GM21825 (cell line): ENCODE measurements at regions not wholly inside any gene's neighbourhood (a gene's known extent, or its start where the extent isn't known, plus 50 kb on each side); places are given as distances from the start of the nearest gene placed in this dataset.

Experiments
- ATAC-seq: cut with Tn5 transposase; IDR thresholded peaks from one replicate; pipeline ENCODE4 v1.9.1; 2021; ENCODE audit warnings: mild to moderate bottlenecking, moderate library complexity; ENCODE audit not compliant: unreplicated experiment

DNA sequence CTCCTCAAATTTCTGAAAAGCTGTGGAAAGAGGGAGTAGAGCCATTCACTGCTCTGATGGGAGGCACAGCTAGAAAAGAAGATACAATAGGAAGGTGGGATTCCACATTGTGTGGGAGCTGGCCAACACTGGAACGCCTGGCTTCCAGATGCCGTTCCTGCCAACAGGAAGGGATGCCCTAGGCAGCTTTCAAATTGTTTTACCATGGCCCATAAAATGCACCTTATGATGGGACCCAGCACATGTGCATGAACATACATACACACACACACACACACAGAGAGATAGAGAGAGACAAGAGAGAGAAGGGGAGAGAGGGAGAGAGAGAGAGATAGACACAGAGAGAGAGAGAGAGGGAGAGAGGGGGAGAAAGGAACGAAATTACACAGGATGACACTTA, 86.1 kb upstream of the BZW1 start:
- no peak for ATAC-seq

DNA sequence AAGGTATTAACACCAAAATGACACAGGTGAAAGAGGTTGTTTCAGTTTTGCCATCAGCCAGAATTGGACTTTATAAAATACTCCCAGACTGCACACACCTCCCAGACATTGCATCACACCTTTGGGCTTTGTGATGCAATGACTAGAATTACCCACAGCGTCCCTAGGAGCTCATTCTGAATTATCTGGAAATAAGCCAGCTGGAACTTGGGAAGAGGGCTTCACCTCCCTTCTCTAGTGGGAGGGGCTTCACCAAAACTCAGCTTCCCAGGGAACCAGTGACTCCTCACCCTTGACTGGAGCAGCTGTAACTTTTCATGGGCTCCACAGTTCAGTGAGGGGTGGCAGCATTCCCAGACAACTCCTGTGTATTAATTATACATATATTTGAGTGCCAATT, 83.1 kb upstream of the BZW1 start:
- no peak for ATAC-seq

DNA sequence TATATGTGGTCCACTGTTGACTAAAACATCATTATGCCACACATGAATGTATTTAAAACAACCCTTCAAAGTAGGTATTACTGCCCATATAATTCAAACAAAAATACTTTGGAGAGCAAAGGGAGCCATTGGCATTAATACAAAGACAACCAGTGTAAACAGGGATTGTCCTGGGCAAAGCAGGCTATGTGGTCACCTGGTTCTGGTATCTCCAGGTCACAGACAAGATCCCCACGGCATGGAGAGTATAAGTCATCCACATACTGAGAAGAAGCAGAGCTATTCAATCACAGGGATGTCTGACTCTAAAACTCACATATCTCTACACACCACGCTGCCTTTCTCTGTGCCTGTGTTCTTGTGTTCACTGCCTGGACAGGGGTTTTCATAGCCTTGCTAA, 81.4 kb upstream of the BZW1 start:
- ATAC-seq = no peak

DNA sequence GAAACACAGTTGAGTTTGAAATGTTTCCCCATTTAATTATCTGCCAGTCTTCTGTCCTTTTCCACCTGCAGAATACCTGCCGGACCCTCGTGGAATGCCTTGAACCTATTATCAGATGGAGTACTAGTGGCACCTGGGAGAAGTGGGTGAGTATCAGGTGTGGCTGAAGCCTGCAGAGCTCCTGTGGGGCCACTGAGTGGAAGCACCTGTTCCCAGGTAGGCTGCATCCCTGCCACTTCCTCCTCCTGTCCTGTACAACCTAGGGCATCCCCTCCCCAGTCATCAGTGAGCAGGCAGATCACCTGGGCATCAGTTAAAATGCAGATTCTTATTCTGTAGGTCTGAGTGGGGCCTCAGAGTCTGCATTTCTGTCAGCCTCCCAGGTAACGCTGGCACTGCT, 80.8 kb upstream of the BZW1 start:
- no peak for ATAC-seq

DNA sequence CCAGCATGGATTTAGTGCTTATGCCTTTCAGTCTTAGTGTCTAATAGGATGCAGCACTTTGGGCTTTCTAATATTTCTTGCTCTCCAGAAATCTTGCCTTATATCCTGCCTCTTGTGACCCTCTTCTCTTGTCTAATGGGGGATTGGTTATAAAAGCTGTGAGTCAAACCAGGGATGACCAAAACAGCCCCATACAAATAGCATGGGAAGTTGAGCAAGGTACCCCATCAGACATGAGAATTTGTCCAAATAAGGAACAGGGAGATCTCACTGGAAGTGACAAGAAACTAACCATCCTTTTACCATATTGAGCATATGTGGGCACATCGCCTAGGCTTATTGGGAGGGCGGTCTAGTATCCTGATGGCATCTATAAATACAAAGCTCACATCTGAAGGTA, 78.8 kb upstream of the BZW1 start:
- ATAC-seq = no peak

DNA sequence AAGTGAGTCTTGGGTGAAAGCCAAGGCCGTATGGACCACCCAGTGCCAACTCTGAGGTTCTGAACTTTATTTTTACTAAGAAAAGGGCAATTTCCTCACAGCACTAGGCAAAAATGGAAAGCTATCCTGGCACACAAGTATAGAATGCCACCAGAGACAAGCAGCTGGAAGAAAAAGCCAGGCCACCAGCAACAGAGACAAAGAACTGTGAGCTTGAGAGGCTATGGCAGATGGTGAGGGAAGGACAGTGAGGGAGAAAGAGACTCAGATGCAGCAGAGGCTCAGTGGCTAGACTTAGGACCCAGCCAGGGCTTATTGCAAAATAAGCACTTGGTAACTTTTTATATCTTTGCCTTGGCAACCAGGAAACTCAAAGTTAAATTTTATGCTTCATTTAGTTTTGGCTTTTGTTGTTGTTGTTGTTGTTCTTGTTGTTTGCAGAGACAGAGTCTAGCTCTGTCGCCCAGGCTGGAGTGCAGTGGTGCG, 78.0 kb upstream of the BZW1 start:
- no peak for ATAC-seq

DNA sequence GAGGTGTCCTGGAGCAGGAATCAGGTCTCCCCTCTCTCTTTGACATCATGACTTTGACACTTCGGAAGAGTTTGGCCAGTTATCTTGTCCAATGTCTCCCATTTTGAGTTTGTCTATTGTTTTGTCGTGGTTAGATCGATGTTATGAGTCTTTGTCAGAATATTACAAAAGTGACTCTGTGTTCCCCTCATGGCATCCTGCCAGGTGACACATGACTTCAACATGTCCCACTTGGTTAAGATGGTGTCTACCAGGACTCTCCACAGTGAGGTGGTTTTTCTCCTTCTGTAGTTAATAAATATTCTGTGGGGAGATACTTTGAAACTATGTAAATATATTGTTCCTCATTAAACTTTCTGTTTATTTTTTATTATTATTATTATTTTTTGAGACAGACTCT, 76.6 kb upstream of the BZW1 start:
- no peak for ATAC-seq

DNA sequence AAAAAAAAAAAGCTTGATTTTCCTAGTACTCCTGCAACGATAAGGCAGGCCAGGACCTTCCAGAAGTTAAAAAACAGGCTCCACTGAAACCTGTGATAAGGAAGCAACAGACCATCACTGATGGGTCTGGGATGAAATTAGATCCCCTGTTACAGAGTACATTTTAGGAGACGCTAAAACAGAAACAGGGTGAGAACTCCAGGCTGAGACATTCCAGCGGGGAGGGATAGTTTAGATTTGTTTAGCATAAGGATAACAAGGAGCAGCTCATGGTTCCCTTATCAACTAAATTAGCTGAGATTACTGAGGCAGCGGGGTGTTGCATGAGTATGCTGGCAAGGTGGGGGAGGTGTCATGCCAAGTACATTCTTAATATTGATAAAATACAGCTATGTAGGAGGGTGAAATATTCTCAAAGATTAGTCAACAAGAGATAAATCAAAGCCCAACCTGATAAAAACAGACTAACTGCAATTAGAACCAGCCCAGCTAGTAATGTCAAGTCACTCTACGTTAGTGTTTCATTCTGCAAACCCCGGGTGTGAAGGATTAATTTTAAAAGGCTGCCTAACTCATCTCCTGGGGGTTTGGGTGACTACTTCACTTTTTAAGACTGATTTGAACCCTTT, 75.0 kb upstream of the BZW1 start:
- no peak for ATAC-seq

DNA sequence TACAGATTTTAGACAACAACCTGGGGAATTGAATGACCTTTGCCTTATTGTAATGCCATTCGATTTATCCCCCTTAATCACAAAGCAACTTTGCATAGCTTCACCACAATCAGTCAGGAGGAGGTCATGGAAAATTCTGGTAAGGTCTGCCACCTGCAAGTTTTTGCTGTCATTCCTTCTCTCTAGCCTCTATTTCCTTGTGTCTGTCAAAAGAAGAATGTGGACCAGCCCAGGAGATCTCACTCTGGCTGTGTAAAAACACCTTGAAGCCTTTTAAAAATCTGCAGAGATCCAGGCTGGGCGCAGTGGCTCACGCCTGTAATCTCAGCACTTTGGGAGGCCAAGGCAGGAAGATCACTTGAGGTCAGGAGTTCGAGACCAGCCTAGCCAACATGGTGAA, 74.1 kb upstream of the BZW1 start:
- ATAC-seq = no peak

DNA sequence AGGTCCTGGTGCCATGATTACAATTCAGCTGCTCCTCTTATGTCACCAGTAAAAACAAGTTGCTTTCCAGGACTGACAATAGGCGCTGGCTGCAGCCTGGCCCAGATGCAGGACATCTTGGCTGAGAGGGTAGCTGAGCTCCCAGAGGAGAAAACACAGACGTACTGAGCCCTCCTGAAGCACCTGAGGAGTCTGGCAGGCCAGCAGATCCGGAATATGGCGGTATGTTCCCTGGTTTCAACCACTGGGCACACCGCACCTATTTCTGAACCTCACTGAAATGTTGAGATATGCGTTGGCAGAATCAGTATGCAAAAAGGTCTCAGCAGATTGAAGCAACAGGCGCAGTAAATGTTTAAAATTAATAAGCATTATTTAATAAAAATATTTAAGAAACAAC, 73.1 kb upstream of the BZW1 start:
- no peak for ATAC-seq

DNA sequence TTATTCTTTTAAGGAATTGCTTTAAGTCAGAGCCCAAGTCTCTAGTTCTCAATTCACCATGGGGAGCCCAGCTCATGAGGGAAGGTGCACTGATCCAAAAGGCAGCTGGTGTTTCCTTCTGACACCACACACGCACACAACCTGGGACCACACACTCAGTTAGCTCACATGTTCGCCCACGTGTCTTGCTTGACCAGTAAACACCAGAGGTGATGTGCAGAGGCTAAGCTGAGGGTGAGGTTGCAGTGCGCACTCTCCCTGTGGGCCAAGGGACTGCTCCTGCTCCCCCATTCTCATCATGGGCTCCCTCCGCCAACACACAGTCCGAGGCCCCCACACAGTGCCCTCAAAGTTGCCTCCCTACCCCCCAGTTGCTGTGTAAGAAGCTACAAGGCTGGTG, 70.8 kb upstream of the BZW1 start:
- ATAC-seq = no peak

DNA sequence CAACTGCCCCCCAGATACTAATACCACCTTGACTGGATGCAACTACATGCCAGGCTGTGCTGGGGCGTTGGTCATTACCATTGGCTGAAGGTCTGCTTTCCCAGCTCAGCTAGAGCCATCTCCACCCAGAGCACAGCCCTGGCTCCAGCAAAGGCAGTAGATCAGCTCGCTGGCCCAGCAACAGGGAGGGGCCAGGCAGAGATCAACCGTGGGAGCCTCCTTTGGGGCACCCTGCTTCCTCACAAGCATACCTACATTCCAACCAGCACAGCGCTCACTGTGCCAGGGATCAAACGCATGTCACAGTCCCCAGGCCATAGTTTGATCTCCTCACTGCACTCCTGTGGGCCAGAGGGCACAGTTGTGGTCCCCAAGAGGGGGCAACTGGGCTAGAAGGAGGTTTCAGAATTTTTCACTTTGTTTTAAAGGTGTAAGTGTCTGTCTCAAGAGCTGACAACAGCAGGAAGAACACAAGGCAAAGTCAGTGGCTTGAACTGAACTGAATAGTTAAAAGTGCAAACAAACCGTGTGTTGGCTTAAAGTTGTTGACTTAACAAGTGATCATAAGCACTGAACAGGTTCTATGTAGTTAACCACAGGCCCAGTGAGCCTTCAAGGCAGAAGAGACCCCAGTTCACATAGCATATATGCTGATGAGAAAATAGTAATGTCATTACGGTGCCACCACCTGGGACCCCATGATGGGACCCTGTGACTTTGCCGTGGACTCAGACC, 70.1 kb upstream of the BZW1 start:
- no peak for ATAC-seq

DNA sequence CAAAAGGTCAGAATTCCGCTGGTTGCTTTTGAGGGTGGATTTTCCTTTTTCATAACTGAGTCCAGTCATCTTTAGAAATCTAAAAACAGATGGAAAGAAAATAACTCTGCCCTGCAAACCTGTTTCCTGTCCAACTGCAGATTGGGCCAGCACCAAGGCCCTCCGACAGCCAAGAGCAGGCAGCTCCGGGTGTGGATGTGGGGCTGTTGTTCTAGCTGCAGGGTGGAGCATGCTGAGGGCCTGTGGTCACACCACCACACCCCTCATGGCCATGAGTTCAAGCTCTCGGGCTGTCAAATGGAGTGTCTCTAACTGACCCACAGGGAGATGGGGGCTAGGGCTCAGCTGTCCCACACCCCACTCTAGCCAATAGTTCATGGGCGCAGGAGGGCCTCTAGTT, 69.3 kb upstream of the BZW1 start:
- ATAC-seq = no peak

DNA sequence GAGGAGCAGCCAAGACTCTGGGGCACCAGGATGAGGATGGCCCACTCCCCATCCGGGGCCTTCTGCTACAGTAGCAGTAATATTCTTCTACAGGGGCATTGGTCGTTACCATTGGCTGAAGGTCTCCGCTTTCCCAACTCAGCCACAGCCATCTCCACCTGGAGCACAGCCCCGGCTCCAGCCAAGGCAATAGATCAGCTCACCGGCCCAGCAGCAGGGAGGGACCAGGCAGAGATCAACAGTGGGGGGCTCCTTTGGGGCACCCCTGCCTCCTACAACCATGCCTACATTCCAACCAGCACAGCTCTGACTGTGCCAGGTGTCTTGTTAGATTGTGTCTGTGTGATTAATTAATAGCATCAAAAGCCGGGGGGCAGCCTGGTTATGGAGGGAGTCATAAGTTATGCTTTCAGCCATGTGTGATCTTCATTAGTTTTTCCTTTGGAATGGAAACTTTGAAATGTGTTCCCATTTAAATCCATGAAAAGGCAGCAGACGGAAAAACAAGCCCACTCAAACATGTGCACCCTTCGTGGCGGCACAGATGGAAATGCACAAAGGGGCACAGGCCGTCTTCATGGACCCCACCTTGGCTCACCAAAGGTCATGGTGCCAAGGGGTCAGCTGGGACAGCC, 68.6 kb upstream of the BZW1 start:
- ATAC-seq = no peak

DNA sequence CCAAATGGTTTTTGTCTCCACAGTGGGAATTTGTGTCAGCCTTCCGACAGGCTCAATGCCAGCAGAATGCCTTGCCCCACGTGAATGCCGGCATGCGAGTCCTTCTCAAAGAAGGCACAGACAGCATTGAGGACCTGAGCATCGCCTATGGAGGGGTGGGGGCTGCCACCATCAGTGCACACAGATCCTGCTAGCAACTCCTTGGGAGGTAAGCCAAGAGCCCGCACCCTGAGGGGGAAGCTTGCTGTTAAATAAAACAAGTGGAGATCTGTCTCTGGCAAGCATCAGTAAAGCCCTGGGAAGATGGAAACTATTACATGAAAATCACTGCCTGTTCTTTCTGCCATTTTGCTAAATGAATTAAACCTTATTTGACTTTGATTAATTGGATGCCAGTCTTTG, 67.5 kb upstream of the BZW1 start:
- no peak for ATAC-seq

DNA sequence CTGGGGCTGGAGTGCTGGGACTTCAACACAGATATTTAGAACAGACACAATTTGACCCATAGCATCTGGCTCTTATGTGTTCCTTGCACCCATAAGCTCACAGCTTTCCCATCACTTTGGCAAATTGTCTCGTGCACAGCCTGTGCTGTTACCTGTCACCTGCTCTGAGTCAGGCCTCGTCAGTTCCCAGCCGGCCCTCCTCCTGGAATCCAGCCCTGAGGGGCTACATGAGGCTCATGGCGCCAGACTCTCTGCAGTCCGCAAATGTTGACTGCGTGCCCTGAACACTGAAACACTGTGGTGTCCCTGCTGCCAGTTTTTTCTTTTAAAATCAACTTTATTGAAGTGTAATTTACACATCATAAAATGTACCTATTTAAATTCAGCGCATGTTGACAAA, 65.4 kb upstream of the BZW1 start:
- ATAC-seq = no peak

DNA sequence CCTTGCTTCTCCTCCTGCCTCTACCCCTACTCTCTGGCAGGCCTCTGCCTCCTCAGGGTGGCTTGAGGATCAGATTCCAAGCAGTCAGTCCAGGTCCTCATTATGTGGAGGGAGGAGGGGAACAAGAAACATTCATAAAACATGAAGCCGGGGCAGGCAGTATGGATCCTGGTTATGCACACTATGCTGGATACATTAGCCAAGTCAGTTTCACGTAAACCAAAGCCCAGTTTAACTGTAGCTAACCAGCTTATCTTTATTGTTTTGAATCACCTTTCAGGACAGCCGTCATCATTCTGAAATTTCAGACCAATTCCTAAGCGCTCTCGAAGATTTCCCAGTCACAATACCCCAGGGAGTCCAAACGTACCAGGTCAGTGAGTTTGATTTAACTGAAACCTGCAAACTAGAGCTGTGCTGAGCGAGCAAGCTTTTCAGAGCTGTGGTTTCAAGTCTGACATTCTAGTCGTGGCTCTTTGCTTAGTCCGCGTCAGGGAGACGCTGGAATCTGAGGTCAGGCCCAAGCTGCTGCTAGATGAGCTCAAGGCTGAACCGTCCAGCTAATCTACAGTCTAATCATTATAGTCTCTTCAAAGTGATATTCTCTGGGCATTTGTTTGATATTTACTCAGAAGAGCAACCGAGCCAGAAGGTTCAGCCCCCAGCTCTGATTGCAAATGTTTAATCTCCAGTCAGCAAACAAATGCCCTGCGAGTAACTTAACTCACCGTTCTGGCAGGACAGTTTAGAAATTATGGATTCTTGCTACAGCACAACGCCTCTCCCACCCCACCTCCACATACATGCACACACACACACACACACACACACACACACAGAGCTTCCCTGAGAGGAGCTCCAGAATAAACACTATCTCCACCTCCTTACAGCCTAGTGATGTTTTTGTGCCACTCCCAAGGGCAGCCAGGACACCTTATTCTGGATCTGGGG, 63.8 kb upstream of the BZW1 start:
- no peak for ATAC-seq

DNA sequence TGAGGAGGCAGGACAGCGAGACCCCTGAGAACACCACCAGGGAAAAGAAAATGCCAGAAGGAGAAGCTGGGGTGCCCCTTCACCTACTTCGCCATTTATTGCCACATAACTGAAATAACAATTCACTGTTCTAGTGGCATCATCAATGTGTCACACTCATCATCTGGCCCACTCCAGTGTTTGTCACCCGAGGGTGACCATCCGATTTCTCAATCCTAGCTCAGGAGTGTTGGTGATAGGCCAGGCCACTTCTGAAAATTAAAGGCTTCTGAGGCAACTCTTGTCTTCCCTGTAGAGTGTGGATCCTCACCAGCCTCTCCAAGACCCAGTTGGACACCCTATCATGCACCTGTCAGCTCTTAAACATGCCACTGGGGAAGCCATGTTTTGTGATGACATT, 62.9 kb upstream of the BZW1 start:
- no peak for ATAC-seq

DNA sequence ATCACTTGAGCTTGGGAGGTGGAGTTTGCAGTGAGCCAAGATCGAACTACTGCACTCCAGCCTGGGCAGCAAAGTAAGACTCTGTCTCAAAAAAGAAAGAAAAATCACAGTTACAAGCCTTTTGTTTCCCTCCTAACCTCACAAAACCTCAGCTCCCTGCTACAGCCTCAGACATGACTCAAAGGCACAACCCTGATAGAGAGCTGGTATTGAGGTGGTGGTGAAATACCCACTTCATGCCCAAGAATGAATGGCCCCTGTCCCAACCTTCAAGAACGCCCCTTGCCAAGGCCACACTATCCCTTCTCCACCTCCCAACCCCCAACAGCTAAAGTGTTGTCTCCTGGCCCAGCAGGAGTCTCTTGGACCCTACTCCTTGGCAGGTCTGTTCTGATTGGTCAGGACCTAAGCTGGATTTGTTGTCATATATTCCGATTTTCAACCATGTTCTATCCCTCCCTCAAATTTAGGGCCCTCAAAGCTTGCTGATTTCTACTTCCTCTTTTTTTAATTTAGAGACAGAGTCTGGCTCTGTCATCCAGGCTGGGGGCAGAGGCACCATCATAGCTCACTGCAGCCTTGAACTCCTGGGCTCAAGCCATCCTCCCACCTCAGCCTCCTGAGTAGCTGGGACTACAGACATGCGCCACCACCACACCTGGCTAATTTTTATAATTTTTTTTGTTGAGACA, 61.9 kb upstream of the BZW1 start:
- ATAC-seq = no peak

DNA sequence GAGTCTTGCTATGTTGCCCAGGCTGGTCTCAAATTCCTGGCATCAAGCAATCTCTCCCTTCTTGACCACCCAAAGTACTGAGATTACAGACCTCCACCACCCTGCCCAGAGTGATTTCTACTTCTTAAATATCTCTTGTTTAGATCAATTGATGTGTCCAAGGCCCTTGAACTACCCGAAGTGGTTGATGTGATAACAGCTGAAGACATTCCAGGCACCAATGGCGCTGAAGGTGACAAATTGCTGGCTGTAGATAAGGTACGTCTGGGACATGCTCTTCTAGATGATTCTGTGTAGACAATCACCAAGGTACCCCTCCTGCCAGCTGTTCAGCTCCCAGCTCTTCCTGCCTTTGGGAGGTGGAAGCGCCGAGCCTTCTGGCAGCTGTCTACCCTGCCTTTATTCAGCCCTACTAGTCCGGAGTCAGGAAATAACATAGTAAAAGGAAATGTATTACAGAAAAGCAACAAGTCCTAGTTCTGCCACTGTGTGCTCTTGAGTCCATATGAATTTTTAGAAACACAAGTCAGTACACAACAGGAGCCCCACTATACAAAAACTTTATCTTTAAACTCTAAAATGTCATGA, 61.3 kb upstream of the BZW1 start:
- no peak for ATAC-seq
